ENCODE measurements at regions not wholly inside any gene's neighbourhood (a gene's known extent, or its start where the extent isn't known, plus 50 kb on each side); places are given as distances from the start of the nearest gene placed in this dataset.

GRCh38 chr11:119519796-119520195 lies 96.8 kb upstream of the THY1 start:
- no peak for DNase-seq

- no peak for DNase-seq
These were observed 96.1 kb upstream of the THY1 start for GRCh38 chr11:119518746-119519730.

GRCh38 chr11:119515771-119516400 lies 92.9 kb upstream of the THY1 start:
- DNase-seq = no peak

- DNase-seq = no peak
These were observed 90.8 kb upstream of the THY1 start for GRCh38 chr11:119513806-119514170.

- DNase-seq = no peak
These were observed 90.3 kb upstream of the THY1 start for GRCh38 chr11:119513131-119513805.

- DNase-seq = no peak
These were observed 89.4 kb upstream of the THY1 start for GRCh38 chr11:119512369-119512768.

- no peak for DNase-seq
These were observed 88.8 kb upstream of the THY1 start for GRCh38 chr11:119511614-119512306.

GRCh38 chr11:119509969-119510401 lies 87.0 kb upstream of the THY1 start:
- no peak for DNase-seq

GRCh38 chr11:119509282-119509841 lies 86.4 kb upstream of the THY1 start:
- DNase-seq = no peak

GRCh38 chr11:119506436-119506835 lies 83.5 kb upstream of the THY1 start:
- no peak for DNase-seq

GRCh38 chr11:119505861-119506260 lies 82.9 kb upstream of the THY1 start:
- no peak for DNase-seq

GRCh38 chr11:119505071-119505470 lies 82.1 kb upstream of the THY1 start:
- no peak for DNase-seq

GRCh38 chr11:119504371-119504770 lies 81.4 kb upstream of the THY1 start:
- no peak for DNase-seq

- no peak for DNase-seq
These were observed 78.9 kb upstream of the THY1 start for GRCh38 chr11:119501777-119502405.

- no peak for DNase-seq
These were observed 74.7 kb upstream of the THY1 start for GRCh38 chr11:119497717-119498116.

- DNase-seq = no peak
These were observed 74.0 kb upstream of the THY1 start for GRCh38 chr11:119496997-119497396.

- no peak for DNase-seq
These were observed 73.5 kb upstream of the THY1 start for GRCh38 chr11:119496469-119496868.

- no peak for DNase-seq
These were observed 70.7 kb upstream of the THY1 start for GRCh38 chr11:119493712-119494111.

GRCh38 chr11:119491753-119492510 lies 69.0 kb upstream of the THY1 start:
- DNase-seq = no peak

GRCh38 chr11:119490253-119491006 lies 67.5 kb upstream of the THY1 start:
- no peak for DNase-seq

- no peak for DNase-seq
These were observed 66.1 kb upstream of the THY1 start for GRCh38 chr11:119489087-119489486.

All from activated T-cell treated with anti-CD3 and anti-CD28 coated beads, Interleukin-2, amount 50 U/mL, for 1 hour (primary cell).